GM12891 (cell line): ENCODE measurements at regions not wholly inside any gene's neighbourhood (a gene's known extent, or its start where the extent isn't known, plus 50 kb on each side); places are given as distances from the start of the nearest gene placed in this dataset.

Experiments
- PAX5 ChIP-seq: IDR thresholded peaks from 2 replicates; pipeline ENCODE4 v1.6.1; 2011; ENCODE audit warnings: low read length, moderate library complexity, mild to moderate bottlenecking; ENCODE audit not compliant: insufficient read depth, severe bottlenecking
- POLR2A ChIP-seq: IDR thresholded peaks from 2 replicates; pipeline ENCODE4 v1.6.1; 2011; ENCODE audit warnings: low read depth, low read length, control low read depth
- POLR2AphosphoS5 ChIP-seq: IDR thresholded peaks from 2 replicates; pipeline ENCODE4 v1.6.1; 2011; ENCODE audit warnings: low read depth, low read length, control low read depth
- TAF1 ChIP-seq: IDR thresholded peaks from 2 replicates; pipeline ENCODE4 v1.6.1; 2011; ENCODE audit warnings: low read depth, low read length, control low read depth

- no peak for TF ChIP-seq POLR2AphosphoS5
- no peak for TF ChIP-seq POLR2A
- no peak for TF ChIP-seq TAF1
- no peak for TF ChIP-seq PAX5
These were observed 875.2 kb upstream of the EEF2KMT start for GRCh38 chr16:5972747-5973146.
